Natural killer cell (primary cell): ENCODE measurements at regions not wholly inside any gene's neighbourhood (a gene's known extent, or its start where the extent isn't known, plus 50 kb on each side); places are given as distances from the start of the nearest gene placed in this dataset.

Source experiments
- ATAC-seq, 3 donors: fragments of 150-1000 bp in 2 of 3; fragments of 200-7000 bp in 1 of 3; cut with Tn5 transposase; 1 replicate in 1 of 3; 2 replicates in 2 of 3; pipeline ENCODE4 v1.10.0; 2021; ENCODE audit warnings: mild to moderate bottlenecking in 2 of 3, moderate library complexity in 2 of 3
- DNase-seq, 2 donors: peaks; one replicate each; pipeline versions ENCODE4 v3.0.0 to v3.0.0-alpha.2; 2013 to 2021; ENCODE audit warnings: mixed read lengths in 1 of 2
- H3K27ac ChIP-seq: one replicate; pipeline ENCODE4 v1.5.1; 2013; ENCODE audit warnings: mild to moderate bottlenecking, low read length
- H3K27me3 ChIP-seq: one replicate; pipeline ENCODE4 v1.6.1; 2013; ENCODE audit warnings: low read length; ENCODE audit not compliant: control insufficient read depth, insufficient read depth
- H3K36me3 ChIP-seq: one replicate; pipeline ENCODE4 v1.6.1; 2013; ENCODE audit warnings: low read length; ENCODE audit not compliant: control insufficient read depth, insufficient read depth
- H3K4me1 ChIP-seq: one replicate; pipeline ENCODE4 v1.6.1; 2013; ENCODE audit warnings: low read length; ENCODE audit not compliant: control insufficient read depth, insufficient read depth
- H3K4me3 ChIP-seq: one replicate; pipeline ENCODE4 v1.5.1; 2013; ENCODE audit warnings: low read length
- H3K9me3 ChIP-seq: one replicate; pipeline ENCODE4 v1.6.1; 2013; ENCODE audit warnings: low read length; ENCODE audit not compliant: control insufficient read depth, insufficient read depth
- H3K27ac Mint-ChIP-seq, 2 donors: one replicate each; pipeline ENCODE4 v1.8.0; 2022; ENCODE audit warnings: mild to moderate bottlenecking in 2 of 2, mixed read lengths in 2 of 2, moderate library complexity in 1 of 2
- H3K27me3 Mint-ChIP-seq, 2 donors: one replicate each; pipeline ENCODE4 v1.8.0; 2022; ENCODE audit warnings: low read depth in 2 of 2, mixed read lengths in 2 of 2
- H3K36me3 Mint-ChIP-seq: one replicate; pipeline ENCODE4 v1.8.0; 2022; ENCODE audit warnings: mixed read lengths
- H3K4me1 Mint-ChIP-seq, 2 donors: one replicate each; pipeline ENCODE4 v1.8.0; 2022; ENCODE audit warnings: mixed read lengths in 2 of 2
- H3K4me3 Mint-ChIP-seq: one replicate; pipeline ENCODE4 v1.8.0; 2022; ENCODE audit warnings: mild to moderate bottlenecking, moderate library complexity, mixed read lengths
- H3K9me3 Mint-ChIP-seq, 2 donors: one replicate each; pipeline ENCODE4 v1.8.0; 2022; ENCODE audit warnings: mixed read lengths in 2 of 2
- WGBS: methylation state at CpG from one replicate; pipeline ENCODE4 v1.1.7; 2013; ENCODE audit warnings: missing lambda C conversion rate; ENCODE audit not compliant: insufficient coverage; 5-methylcytosine and 5-hydroxymethylcytosine counted together
- intact Hi-C: fragments of 100-400 bp; cut with micrococcal nuclease; formaldehyde crosslinking; loops from one replicate; pipeline ENCODE4 v1.14.2; 2022
- TF ChIP-seq, protein P1 (sequence below): fragments of 200-600 bp; IDR thresholded peaks from one replicate; pipeline ENCODE4 v1.8.0; 2022; ENCODE audit warnings: antibody characterized with exemption

DNA sequence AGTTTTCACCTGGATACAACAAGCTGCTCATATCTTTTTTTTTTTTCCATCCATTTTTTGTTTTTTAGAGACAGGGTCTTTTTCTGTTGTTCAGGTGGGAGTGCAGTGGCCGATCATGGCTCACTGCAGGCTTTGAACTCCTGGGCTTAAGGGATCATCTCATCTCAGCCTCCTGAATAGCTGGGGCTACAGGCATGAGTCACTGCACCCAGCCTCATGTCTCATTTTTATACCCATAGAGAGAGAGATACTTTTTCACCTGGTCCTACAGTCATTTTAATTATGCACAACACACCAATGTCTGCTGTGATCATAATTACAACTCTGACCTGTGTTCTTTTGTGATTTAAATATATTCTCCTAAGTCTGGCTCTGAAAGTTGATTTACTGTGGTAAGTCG, 84.4 kb downstream of the KIF4B start:
- Mint-ChIP-seq H3K4me1 (no peaks in the 10 kb centered on the region), H3K27me3 (peaks cover 7 to 10% of the 10 kb centered on the region in 2 donors), H3K27ac (no peak overlapping the region), H3K9me3 (no peaks in the 10 kb centered on the region), H3K4me3 (no peak overlapping the region), H3K36me3 (no peaks in the 10 kb centered on the region)
- H3K4me1 ChIP-seq: no peaks in the 10 kb centered on the region
- intact Hi-C loops: no loop called here
- TF ChIP-seq, protein P1, sequence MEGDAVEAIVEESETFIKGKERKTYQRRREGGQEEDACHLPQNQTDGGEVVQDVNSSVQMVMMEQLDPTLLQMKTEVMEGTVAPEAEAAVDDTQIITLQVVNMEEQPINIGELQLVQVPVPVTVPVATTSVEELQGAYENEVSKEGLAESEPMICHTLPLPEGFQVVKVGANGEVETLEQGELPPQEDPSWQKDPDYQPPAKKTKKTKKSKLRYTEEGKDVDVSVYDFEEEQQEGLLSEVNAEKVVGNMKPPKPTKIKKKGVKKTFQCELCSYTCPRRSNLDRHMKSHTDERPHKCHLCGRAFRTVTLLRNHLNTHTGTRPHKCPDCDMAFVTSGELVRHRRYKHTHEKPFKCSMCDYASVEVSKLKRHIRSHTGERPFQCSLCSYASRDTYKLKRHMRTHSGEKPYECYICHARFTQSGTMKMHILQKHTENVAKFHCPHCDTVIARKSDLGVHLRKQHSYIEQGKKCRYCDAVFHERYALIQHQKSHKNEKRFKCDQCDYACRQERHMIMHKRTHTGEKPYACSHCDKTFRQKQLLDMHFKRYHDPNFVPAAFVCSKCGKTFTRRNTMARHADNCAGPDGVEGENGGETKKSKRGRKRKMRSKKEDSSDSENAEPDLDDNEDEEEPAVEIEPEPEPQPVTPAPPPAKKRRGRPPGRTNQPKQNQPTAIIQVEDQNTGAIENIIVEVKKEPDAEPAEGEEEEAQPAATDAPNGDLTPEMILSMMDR: no peak
- no peak overlapping the region for H3K4me3 ChIP-seq
- no peaks in the 10 kb centered on the region for H3K9me3 ChIP-seq
- ATAC-seq (no peak), DNase-seq (no peak)
- H3K27ac ChIP-seq: no peak overlapping the region
- H3K36me3 ChIP-seq: no peaks in the 10 kb centered on the region
- peaks cover 4% of the 10 kb centered on the region for H3K27me3 ChIP-seq
- 62% methylated on average over 2 of the region's 2 CpGs for WGBS

DNA sequence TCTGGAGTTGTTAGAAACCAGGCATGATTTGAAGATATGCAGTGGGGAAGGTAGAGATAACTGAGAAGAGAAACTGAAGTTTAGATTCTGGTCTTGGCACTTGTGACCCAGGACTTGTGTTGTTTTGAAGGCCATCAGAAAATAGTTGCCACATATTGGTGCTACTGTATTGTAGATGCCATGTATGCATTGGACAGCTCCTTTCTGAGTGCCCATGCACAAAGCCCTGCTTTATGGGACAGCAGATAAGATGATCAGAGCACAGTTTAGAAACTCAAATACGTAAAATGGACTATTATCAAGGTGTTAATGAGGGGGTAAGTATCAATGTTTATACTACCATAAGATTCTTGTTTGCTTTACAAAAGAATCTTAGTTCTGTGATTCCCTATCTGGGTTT, 84.9 kb downstream of the KIF4B start:
- WGBS: 80% methylated on average over 1 of the region's 1 CpG
- H3K9me3 ChIP-seq: no peaks in the 10 kb centered on the region
- H3K4me3 ChIP-seq: no peak overlapping the region
- Mint-ChIP-seq H3K4me3 (no peak overlapping the region), H3K27me3 (peaks cover 7 to 11% of the 10 kb centered on the region in 2 donors), H3K27ac (no peak overlapping the region), H3K4me1 (no peaks in the 10 kb centered on the region), H3K9me3 (no peaks in the 10 kb centered on the region), H3K36me3 (no peaks in the 10 kb centered on the region)
- TF ChIP-seq, protein P1: no peak
- H3K4me1 ChIP-seq: no peaks in the 10 kb centered on the region
- DNase-seq: no peak
- intact Hi-C loops: no loop called here
- no peak overlapping the region for H3K27ac ChIP-seq
- no peak for ATAC-seq
- no peaks in the 10 kb centered on the region for H3K36me3 ChIP-seq
- peaks cover 3% of the 10 kb centered on the region for H3K27me3 ChIP-seq

DNA sequence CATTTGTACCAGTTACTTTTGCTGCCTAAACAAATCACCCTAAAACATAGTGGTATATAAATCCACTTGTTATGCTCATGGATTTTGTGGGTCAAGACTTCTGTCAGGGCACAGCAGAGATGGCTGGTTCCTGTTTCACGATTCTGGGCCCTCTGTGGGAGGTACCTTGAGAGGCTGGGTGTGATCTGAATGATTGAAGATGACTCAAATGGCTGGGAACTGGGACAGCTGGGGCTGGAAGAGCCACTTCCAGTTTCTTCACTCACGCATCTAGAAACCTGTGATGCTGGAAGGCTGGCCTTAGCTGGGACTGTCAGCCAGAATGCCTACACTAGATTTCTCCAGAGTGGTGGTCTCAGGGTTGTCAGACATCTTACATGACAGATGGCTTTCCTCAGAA, 88.1 kb downstream of the KIF4B start:
- Histone ChIP-seq H3K9me3 (no peaks in the 10 kb centered on the region), H3K4me3 (no peak overlapping the region), H3K4me1 (no peaks in the 10 kb centered on the region), H3K27ac (no peak overlapping the region), H3K27me3 (no peaks in the 10 kb centered on the region), H3K36me3 (no peaks in the 10 kb centered on the region)
- Mint-ChIP-seq H3K27me3 (peaks cover 0 to 4% of the 10 kb centered on the region in 2 donors), H3K4me1 (no peaks in the 10 kb centered on the region), H3K36me3 (no peaks in the 10 kb centered on the region), H3K9me3 (no peaks in the 10 kb centered on the region), H3K27ac (no peak overlapping the region), H3K4me3 (no peak overlapping the region)
- ATAC-seq (no peak), DNase-seq (no peak)
- WGBS: 42% methylated on average over 2 of the region's 2 CpGs
- intact Hi-C loops: no loop called here
- TF ChIP-seq, protein P1: no peak

DNA sequence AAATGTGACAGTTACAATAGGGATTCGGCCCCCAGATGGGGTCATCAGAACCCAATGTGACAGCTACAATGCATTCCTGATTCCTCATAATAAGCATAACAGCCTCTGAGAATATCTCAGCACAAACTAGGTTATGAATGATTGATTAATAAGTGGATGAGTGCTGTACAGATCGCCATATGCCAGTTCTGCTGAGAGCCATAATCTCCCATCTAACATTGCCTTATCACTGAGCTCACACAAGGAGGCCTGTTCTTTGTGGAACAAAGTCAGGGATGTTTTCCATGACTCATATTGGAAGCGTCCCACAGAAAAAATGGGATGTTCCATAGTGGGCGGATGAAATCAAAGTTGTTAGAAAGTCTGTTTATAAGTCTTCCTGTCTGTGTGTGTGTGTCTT, 89.6 kb downstream of the KIF4B start:
- Histone ChIP-seq H3K4me1 (no peaks in the 10 kb centered on the region), H3K9me3 (no peaks in the 10 kb centered on the region), H3K27me3 (peaks cover 2% of the 10 kb centered on the region), H3K4me3 (no peak overlapping the region), H3K36me3 (no peaks in the 10 kb centered on the region), H3K27ac (no peak overlapping the region)
- WGBS: 92% methylated on average over 4 of the region's 4 CpGs
- H3K4me3 Mint-ChIP-seq: no peak overlapping the region
- no peaks in the 10 kb centered on the region for H3K4me1 Mint-ChIP-seq
- TF ChIP-seq, protein P1: no peak
- ATAC-seq: no peak
- H3K36me3 Mint-ChIP-seq: no peaks in the 10 kb centered on the region
- intact Hi-C loops: no loop called here
- H3K9me3 Mint-ChIP-seq: no peaks in the 10 kb centered on the region
- no peak overlapping the region for H3K27ac Mint-ChIP-seq
- no peak for DNase-seq
- peaks cover 0 to 3% of the 10 kb centered on the region in 2 donors for H3K27me3 Mint-ChIP-seq
